ENCODE measurements at regions not wholly inside any gene's neighbourhood (a gene's known extent, or its start where the extent isn't known, plus 50 kb on each side); places are given as distances from the start of the nearest gene placed in this dataset.

GRCh38 chr7:129366-130221 is 62.8 kb upstream of the FAM20C start:
- no peak overlapping the region for H3K27ac ChIP-seq (ENCODE audit: insufficient read depth in 1 of 2, low read depth in 1 of 2, low read length in 2 of 2, poor library complexity in 1 of 2, severe bottlenecking in 2 of 2)
- WGBS (ENCODE audit: insufficient coverage), result 90% methylated on average over 20 of the region's 22 CpGs
- ChIA-PET POLR2A (no interaction called here), CTCF (no interaction called here)
- H3K4me1 ChIP-seq (ENCODE audit: control extremely low read depth in 1 of 4, control insufficient read depth in 4 of 4, insufficient read depth in 4 of 4, low read length in 3 of 4), result no peaks in the 10 kb centered on the region
- no peak for DNase-seq
- no peaks in the 10 kb centered on the region for H3K9me3 ChIP-seq (ENCODE audit: control extremely low read depth in 1 of 5, control insufficient read depth in 4 of 5, insufficient read depth in 2 of 5, low read depth in 1 of 5, low read length in 4 of 5)
- no peaks in the 10 kb centered on the region for H3K27me3 ChIP-seq (replicated peaks in 2 of 5; ENCODE audit: control insufficient read depth in 4 of 5, insufficient read depth in 5 of 5, low read length in 4 of 5)
- no peaks in the 10 kb centered on the region for H3K36me3 ChIP-seq (ENCODE audit: control insufficient read depth in 4 of 4, insufficient read depth in 4 of 4, low read length in 3 of 4)
- H3K4me3 ChIP-seq (ENCODE audit: control insufficient read depth in 1 of 7, extremely low read depth in 1 of 7, insufficient read depth in 4 of 7, low read depth in 2 of 7, low read length in 6 of 7), result no peak overlapping the region

GRCh38 chr7:130222-130572 is 62.2 kb upstream of the FAM20C start:
- CTCF ChIA-PET, result no interaction called here

DNA sequence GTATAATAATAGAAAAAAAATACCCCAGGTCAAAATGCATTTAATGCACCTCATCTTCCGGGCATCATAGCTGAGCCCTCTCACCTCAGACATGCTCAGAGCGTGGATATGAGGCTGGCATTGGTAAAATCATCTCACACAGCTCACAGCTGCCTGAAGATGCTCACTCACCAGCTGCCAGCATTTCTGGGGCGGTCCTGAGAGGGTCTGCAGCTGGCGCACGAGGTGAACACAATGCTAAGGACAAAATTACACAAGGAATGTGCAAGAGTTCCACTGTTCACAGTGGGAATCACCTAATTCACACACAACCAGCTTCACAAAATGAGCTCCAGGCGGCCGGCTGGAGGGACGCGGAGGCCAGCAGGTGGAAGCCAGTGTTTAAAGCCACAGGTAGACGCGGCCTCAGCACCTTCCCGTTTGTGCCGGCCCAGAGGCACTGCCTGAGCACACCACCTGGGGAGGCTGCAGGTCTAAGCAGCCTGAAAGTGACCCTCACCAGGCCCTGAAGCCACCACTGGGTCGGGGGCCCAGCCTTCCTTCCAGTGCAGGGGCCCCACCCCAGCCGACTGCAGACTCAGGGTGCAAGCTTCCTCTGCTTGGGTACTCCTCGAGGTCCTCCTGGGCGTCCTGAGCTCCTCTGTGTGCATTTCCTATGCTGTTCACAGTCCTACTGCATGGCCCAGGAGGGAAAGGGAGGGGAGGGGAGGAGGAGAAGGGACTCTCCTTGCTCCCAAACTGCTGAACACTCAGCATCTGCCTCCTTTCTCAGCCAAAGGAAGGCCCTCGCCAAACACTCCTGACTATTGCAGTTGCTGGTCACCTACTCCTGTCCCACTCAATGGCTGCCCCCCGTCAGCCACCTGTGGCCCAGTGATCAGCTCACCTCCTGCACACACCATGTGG is 61.2 kb upstream of the FAM20C start:
- Histone ChIP-seq H3K4me1 (ENCODE audit: control extremely low read depth in 1 of 4, control insufficient read depth in 4 of 4, insufficient read depth in 4 of 4, low read length in 3 of 4) (no peaks in the 10 kb centered on the region), H3K27me3 (replicated peaks in 2 of 5; ENCODE audit: control insufficient read depth in 4 of 5, insufficient read depth in 5 of 5, low read length in 4 of 5) (peaks cover 0 to 2% (median 0%) of the 10 kb centered on the region in 5 experiments), H3K36me3 (ENCODE audit: control insufficient read depth in 4 of 4, insufficient read depth in 4 of 4, low read length in 3 of 4) (no peaks in the 10 kb centered on the region), H3K27ac (ENCODE audit: insufficient read depth in 1 of 2, low read depth in 1 of 2, low read length in 2 of 2, poor library complexity in 1 of 2, severe bottlenecking in 2 of 2) (no peak overlapping the region), H3K4me3 (ENCODE audit: control insufficient read depth in 1 of 7, extremely low read depth in 1 of 7, insufficient read depth in 4 of 7, low read depth in 2 of 7, low read length in 6 of 7) (no peak overlapping the region), H3K9me3 (ENCODE audit: control extremely low read depth in 1 of 5, control insufficient read depth in 4 of 5, insufficient read depth in 2 of 5, low read depth in 1 of 5, low read length in 4 of 5) (no peaks in the 10 kb centered on the region)
- 96% methylated on average over 14 of the region's 19 CpGs for WGBS (ENCODE audit: insufficient coverage)
- CTCF ChIA-PET, result no interaction called here
- POLR2A ChIA-PET, result no interaction called here
- no peak for DNase-seq

More at GRCh38 chr7:130222-130572, 62.2 kb upstream of the FAM20C start:
- POLR2A ChIA-PET, result no interaction called here
- no peak overlapping the region for H3K4me3 ChIP-seq (ENCODE audit: control insufficient read depth in 1 of 7, extremely low read depth in 1 of 7, insufficient read depth in 4 of 7, low read depth in 2 of 7, low read length in 6 of 7)
- no peaks in the 10 kb centered on the region for H3K4me1 ChIP-seq (ENCODE audit: control extremely low read depth in 1 of 4, control insufficient read depth in 4 of 4, insufficient read depth in 4 of 4, low read length in 3 of 4)
- WGBS (ENCODE audit: insufficient coverage), result 91% methylated on average over 7 of the region's 7 CpGs
- DNase-seq, result no peak
- H3K36me3 ChIP-seq (ENCODE audit: control insufficient read depth in 4 of 4, insufficient read depth in 4 of 4, low read length in 3 of 4), result no peaks in the 10 kb centered on the region
- no peaks in the 10 kb centered on the region for H3K9me3 ChIP-seq (ENCODE audit: control extremely low read depth in 1 of 5, control insufficient read depth in 4 of 5, insufficient read depth in 2 of 5, low read depth in 1 of 5, low read length in 4 of 5)
- H3K27me3 ChIP-seq (replicated peaks in 2 of 5; ENCODE audit: control insufficient read depth in 4 of 5, insufficient read depth in 5 of 5, low read length in 4 of 5), result no peaks in the 10 kb centered on the region
- H3K27ac ChIP-seq (ENCODE audit: insufficient read depth in 1 of 2, low read depth in 1 of 2, low read length in 2 of 2, poor library complexity in 1 of 2, severe bottlenecking in 2 of 2), result no peak overlapping the region

DNA sequence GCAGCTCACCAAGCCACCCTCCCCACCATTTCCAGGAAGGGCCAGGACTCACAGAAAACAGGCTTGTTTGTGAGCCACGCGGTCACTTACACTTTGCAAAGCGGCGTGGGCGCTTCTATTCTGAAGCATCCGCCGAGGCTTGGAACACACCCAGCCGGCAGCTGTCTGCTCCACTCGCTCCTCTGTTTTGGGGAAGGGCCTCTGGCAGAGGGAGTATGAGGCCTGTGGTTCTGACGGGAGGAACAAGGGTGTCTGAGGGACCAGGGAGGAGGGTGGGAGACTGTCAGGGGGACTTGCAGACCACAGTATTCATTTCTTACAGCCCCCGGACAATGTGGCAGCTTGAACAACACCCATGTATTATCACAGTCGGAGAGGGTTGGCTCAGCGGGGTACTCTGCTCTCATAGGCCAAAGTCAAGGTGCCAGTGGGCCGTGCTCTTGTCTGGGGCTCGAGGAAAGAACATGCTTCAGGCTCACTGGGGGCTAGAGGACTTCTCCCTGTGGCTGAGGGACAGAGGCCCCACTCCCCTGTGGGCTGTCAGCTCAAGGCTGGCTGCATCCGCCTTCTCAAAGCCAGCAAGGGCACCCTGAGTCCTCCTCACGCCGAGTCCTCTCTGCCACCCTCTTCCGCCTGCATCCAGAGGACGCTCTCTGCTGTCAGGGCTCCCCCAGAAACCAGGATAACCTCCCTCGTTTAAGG is 60.4 kb upstream of the FAM20C start:
- ChIA-PET CTCF (no interaction called here), POLR2A (no interaction called here)
- 97% methylated on average over 20 of the region's 21 CpGs for WGBS (ENCODE audit: insufficient coverage)
- Histone ChIP-seq H3K4me1 (ENCODE audit: control extremely low read depth in 1 of 4, control insufficient read depth in 4 of 4, insufficient read depth in 4 of 4, low read length in 3 of 4) (no peaks in the 10 kb centered on the region), H3K9me3 (ENCODE audit: control extremely low read depth in 1 of 5, control insufficient read depth in 4 of 5, insufficient read depth in 2 of 5, low read depth in 1 of 5, low read length in 4 of 5) (no peaks in the 10 kb centered on the region), H3K4me3 (ENCODE audit: control insufficient read depth in 1 of 7, extremely low read depth in 1 of 7, insufficient read depth in 4 of 7, low read depth in 2 of 7, low read length in 6 of 7) (no peak overlapping the region), H3K27ac (ENCODE audit: insufficient read depth in 1 of 2, low read depth in 1 of 2, low read length in 2 of 2, poor library complexity in 1 of 2, severe bottlenecking in 2 of 2) (no peak overlapping the region), H3K36me3 (ENCODE audit: control insufficient read depth in 4 of 4, insufficient read depth in 4 of 4, low read length in 3 of 4) (no peaks in the 10 kb centered on the region), H3K27me3 (replicated peaks in 2 of 5; ENCODE audit: control insufficient read depth in 4 of 5, insufficient read depth in 5 of 5, low read length in 4 of 5) (peaks cover 0 to 2% (median 0%) of the 10 kb centered on the region in 5 experiments)
- DNase-seq, result no peak

- no peak overlapping the region for H3K27ac ChIP-seq (ENCODE audit: insufficient read depth in 1 of 2, low read depth in 1 of 2, low read length in 2 of 2, poor library complexity in 1 of 2, severe bottlenecking in 2 of 2)
- peaks cover 0 to 2% (median 0%) of the 10 kb centered on the region in 5 experiments for H3K27me3 ChIP-seq (replicated peaks in 2 of 5; ENCODE audit: control insufficient read depth in 4 of 5, insufficient read depth in 5 of 5, low read length in 4 of 5)
- H3K9me3 ChIP-seq (ENCODE audit: control extremely low read depth in 1 of 5, control insufficient read depth in 4 of 5, insufficient read depth in 2 of 5, low read depth in 1 of 5, low read length in 4 of 5), result no peaks in the 10 kb centered on the region
- ChIA-PET CTCF (interaction anchor here (1.4 kb wide), 1 partner anchor 12 kb away, joined by 7 read pairs; no protein-coding TSS in a partner anchor), POLR2A (no interaction called here)
- no peak overlapping the region for H3K4me3 ChIP-seq (ENCODE audit: control insufficient read depth in 1 of 7, extremely low read depth in 1 of 7, insufficient read depth in 4 of 7, low read depth in 2 of 7, low read length in 6 of 7)
- no peaks in the 10 kb centered on the region for H3K36me3 ChIP-seq (ENCODE audit: control insufficient read depth in 4 of 4, insufficient read depth in 4 of 4, low read length in 3 of 4)
- WGBS (ENCODE audit: insufficient coverage), result 100% methylated on average over 1 of the region's 2 CpGs
- H3K4me1 ChIP-seq (ENCODE audit: control extremely low read depth in 1 of 4, control insufficient read depth in 4 of 4, insufficient read depth in 4 of 4, low read length in 3 of 4), result no peaks in the 10 kb centered on the region
- DNase-seq, result no peak
Observed at GRCh38 chr7:132899-133298, 59.5 kb upstream of the FAM20C start.

GRCh38 chr7:133470-133869 is 58.9 kb upstream of the FAM20C start:
- ChIA-PET POLR2A (no interaction called here), CTCF (interaction anchor here (1.4 kb wide), 1 partner anchor 12 kb away, joined by 7 read pairs; no protein-coding TSS in a partner anchor)
- Histone ChIP-seq H3K27ac (ENCODE audit: insufficient read depth in 1 of 2, low read depth in 1 of 2, low read length in 2 of 2, poor library complexity in 1 of 2, severe bottlenecking in 2 of 2) (no peak overlapping the region), H3K36me3 (ENCODE audit: control insufficient read depth in 4 of 4, insufficient read depth in 4 of 4, low read length in 3 of 4) (no peaks in the 10 kb centered on the region), H3K4me3 (ENCODE audit: control insufficient read depth in 1 of 7, extremely low read depth in 1 of 7, insufficient read depth in 4 of 7, low read depth in 2 of 7, low read length in 6 of 7) (no peak overlapping the region), H3K4me1 (ENCODE audit: control extremely low read depth in 1 of 4, control insufficient read depth in 4 of 4, insufficient read depth in 4 of 4, low read length in 3 of 4) (no peaks in the 10 kb centered on the region), H3K27me3 (replicated peaks in 2 of 5; ENCODE audit: control insufficient read depth in 4 of 5, insufficient read depth in 5 of 5, low read length in 4 of 5) (peaks cover 0 to 2% (median 0%) of the 10 kb centered on the region in 5 experiments), H3K9me3 (ENCODE audit: control extremely low read depth in 1 of 5, control insufficient read depth in 4 of 5, insufficient read depth in 2 of 5, low read depth in 1 of 5, low read length in 4 of 5) (no peaks in the 10 kb centered on the region)
- WGBS (ENCODE audit: insufficient coverage), result 98% methylated on average over 5 of the region's 11 CpGs
- no peak for DNase-seq
